Neural progenitor cell (in vitro differentiated cells): ENCODE measurements at regions not wholly inside any gene's neighbourhood (a gene's known extent, or its start where the extent isn't known, plus 50 kb on each side); places are given as distances from the start of the nearest gene placed in this dataset.

ENCODE experiments used
- EZH2 ChIP-seq: fragments of 200-600 bp; sonication (generic); IDR thresholded peaks from 2 replicates; pipeline ENCODE4 v1.6.1; 2017; ENCODE audit warnings: antibody characterized with exemption, mild to moderate bottlenecking, moderate library complexity
- TF ChIP-seq, protein P1 (sequence below): fragments of 200-600 bp; sonication (generic); IDR thresholded peaks from 2 replicates; pipeline ENCODE4 v1.5.1; 2017; ENCODE audit warnings: antibody characterized with exemption, mild to moderate bottlenecking

DNA sequence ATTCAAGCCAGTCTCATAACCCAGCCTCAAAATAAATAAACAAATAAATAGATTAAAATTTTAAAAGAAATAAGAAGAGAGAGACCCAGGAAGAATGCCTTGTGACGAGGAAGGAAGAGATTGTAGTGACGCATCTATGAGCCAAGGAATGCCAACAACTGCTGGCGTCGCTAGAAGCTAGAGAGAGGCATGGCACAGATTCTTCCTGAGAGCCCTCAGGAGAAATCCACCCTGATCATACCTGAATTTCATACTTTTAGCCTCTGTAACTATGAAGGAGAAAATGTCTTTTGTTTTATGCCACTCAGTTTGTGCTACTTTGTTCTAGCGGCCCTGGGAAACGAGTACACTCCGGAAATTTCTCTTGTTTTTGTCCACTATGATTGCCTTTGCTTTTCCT is 103.9 kb downstream of the C9orf50 start:
- TF ChIP-seq, protein P1, sequence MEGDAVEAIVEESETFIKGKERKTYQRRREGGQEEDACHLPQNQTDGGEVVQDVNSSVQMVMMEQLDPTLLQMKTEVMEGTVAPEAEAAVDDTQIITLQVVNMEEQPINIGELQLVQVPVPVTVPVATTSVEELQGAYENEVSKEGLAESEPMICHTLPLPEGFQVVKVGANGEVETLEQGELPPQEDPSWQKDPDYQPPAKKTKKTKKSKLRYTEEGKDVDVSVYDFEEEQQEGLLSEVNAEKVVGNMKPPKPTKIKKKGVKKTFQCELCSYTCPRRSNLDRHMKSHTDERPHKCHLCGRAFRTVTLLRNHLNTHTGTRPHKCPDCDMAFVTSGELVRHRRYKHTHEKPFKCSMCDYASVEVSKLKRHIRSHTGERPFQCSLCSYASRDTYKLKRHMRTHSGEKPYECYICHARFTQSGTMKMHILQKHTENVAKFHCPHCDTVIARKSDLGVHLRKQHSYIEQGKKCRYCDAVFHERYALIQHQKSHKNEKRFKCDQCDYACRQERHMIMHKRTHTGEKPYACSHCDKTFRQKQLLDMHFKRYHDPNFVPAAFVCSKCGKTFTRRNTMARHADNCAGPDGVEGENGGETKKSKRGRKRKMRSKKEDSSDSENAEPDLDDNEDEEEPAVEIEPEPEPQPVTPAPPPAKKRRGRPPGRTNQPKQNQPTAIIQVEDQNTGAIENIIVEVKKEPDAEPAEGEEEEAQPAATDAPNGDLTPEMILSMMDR, result no peak
- TF ChIP-seq EZH2, result no peak
